Activated CD8-positive, alpha-beta memory T cell treated with anti-CD3 and anti-CD28 coated beads, Interleukin-2, amount 50 U/mL, for 1 hour (primary cell): ENCODE measurements at regions not wholly inside any gene's neighbourhood (a gene's known extent, or its start where the extent isn't known, plus 50 kb on each side); places are given as distances from the start of the nearest gene placed in this dataset.

Experiments used
- DNase-seq: peaks from one replicate; pipeline ENCODE4 v3.0.0-alpha.2; 2020; ENCODE audit errors: extremely low read depth

GRCh38 chr5:74424162-74424868 is 216.2 kb downstream of the ENC1 start:
- no peak for DNase-seq

DNA sequence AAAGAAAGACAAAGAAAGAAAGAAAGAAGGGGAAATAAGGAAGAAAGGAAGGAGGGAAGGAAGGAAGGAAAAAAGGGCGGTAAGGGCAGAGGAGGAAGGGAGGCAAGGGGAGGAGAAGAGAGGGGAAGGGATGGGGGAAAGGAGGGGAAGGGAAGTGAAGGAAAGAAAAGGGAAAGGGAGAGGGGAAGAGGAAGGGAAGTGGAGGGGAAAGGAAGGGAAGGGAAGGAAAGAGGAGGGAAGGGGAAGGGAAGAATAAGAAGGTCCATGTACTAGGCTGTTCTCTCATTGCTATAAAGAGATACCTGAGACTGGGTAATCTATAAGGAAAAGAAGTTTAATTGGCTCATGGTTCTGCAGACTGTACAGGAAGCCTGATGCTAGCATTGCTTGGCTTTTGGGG is 217.1 kb downstream of the ENC1 start:
- no peak for DNase-seq

DNA sequence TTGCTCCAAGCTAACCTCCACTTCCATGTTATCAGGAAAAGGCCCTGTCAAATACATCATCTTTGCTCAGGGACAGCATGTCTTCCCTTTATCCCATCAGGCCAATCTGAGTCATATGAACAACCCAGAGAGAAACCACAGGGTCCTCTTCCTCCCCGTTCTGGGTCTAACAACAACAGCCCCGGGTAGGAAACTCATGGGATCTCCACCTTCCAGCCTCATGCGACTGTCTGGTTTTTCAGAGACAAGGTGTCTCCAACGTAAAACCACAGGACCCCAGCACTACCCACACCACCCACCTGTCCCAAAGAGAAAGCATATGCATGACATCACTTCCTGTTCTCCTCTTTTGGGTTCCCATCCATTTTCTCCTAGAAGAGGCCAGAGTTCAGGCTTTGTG is 217.9 kb downstream of the ENC1 start:
- no peak for DNase-seq

DNA sequence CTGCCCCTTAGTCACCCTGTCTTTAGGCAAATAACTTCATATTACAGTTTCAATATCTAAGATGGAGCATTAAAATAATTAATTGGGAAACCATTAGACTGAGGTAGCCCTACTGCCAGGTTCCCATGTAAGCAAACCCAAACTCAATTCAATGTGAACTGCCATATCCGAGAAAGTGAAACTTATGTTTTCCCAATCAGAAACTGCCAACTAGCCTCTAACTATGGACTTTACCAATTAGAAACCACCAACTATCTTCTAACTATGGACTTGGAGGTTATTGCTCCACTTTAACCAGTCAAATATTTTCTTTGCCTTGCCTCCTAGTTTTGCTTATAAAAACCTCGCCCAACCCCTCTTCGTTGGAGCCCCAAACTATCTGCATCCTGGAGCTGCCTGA is 218.5 kb downstream of the ENC1 start:
- no peak for DNase-seq

- DNase-seq, result no peak
Observed at GRCh38 chr5:74421377-74421776, 219.2 kb downstream of the ENC1 start.

DNA sequence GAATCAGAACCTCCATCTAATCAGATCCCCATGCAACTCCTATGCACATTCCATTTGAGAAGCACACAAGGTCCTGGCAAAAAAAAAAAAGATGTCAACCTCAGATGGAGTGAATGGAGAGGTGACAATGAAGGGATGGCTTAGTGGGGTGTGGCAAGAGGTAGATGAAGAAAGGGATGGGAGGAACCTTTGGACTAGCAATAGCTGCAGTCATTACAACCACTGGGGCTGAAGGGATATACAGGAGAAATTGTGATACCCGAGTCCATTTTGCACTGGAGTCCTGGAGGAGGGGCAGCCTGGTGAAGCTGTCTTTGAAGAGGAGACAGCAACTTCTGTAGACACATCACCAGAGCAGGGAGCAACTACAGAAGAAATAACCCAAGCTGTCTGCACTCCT is 219.6 kb downstream of the ENC1 start:
- no peak for DNase-seq

GRCh38 chr5:74420220-74420619 is 220.3 kb downstream of the ENC1 start:
- no peak for DNase-seq

DNA sequence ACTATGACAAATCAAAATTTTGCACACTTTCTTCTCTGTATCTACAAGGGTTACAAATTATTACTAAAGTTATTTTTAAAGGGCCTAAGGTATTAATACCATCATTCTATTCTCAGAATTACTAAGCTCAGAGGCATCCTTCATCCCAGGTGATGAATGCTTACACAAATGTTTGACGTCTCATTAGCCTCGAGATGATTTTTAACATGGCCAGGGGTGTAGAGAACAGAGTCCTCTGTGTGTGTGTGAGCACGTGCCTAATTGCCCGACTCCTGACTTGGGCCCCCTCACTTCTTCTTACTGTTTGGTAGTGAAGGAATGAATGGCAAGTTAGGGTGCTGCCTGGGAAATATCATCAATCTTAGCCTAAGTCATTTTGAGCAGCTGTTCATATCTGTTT is 221.1 kb downstream of the ENC1 start:
- no peak for DNase-seq

- DNase-seq, result no peak
Observed at GRCh38 chr5:74418709-74419108, 221.8 kb downstream of the ENC1 start.

- DNase-seq, result no peak
Observed at GRCh38 chr5:74418261-74418660, 222.3 kb downstream of the ENC1 start.

DNA sequence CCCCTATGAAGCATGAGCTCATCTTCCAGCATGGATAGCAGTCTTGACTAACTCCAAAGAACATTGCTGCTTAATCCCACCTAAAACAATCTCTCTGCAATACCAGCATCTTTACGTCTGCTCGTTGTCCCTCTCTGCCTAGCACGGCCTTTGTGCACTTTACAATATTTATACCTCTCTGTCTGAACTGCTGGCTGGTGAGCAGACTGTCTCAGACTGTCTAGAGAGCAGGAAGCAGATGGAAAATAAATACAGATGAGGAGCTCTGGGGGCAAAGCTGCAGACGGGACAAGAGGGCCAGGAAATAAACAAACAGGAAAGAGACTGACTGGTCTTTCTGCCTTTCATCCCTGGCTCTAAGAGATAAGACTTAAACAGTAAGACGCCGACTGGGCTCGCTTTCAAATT is 224.8 kb downstream of the ENC1 start:
- no peak for DNase-seq

- DNase-seq, result no peak
Observed at GRCh38 chr5:74414228-74414627, 226.3 kb downstream of the ENC1 start.

DNA sequence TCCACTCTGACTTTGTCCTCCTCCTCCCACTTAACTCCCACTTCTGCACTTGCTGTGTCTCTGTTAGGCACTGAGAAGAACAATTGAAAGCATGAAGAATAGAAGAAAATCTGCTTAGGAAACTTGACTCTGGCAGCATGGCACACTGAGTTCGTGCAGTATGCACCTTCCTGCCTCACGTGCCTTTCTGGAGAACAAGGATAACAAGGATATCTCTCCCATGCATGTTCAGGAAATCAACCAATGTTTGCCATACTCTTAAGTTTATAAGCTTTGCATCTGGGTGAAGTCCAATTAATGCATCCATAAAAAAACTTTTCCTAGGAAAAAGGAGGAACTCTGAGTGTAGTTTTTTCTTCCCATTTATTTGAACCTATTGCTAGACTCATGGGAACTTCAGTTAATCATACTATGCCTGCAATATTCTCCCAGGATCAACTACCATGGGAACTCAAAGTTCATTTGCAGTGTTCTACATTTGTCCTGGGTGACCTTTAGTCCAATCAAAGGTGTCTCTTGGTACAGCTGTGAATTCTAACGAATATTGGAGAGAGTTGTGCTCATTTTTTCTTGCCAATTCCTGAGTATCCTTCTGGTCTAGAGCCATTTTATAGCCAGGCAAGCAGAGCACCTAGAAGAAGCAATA is 227.0 kb downstream of the ENC1 start:
- DNase-seq, result no peak

GRCh38 chr5:74412066-74412465 is 228.5 kb downstream of the ENC1 start:
- no peak for DNase-seq

DNA sequence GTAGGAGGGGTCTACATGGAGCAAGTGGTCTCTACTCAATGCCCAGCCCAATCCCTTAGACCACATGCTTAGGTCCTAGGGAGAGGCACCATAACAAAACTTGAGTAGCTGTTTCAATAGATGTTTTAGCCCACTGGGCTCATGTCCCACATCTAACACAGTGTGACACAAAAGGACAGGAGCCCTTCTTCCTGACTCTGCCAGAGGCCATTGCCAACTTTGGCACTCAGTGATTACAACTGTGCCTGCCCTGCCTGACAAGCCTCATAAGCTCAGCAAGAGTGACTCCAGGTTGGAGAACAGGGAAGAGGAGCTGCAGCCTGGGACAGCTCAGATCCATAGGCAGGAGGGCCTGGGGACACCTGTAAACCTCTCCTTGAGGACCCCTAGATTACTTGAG is 230.8 kb downstream of the ENC1 start:
- DNase-seq, result no peak

GRCh38 chr5:74409166-74409706 is 231.3 kb downstream of the ENC1 start:
- no peak for DNase-seq

GRCh38 chr5:74408150-74409043 is 232.1 kb downstream of the ENC1 start:
- DNase-seq, result no peak

GRCh38 chr5:74407701-74408100 is 232.8 kb downstream of the ENC1 start:
- no peak for DNase-seq

GRCh38 chr5:74406844-74407243 is 233.7 kb downstream of the ENC1 start:
- no peak for DNase-seq

GRCh38 chr5:74405593-74405992 is 234.9 kb downstream of the ENC1 start:
- no peak for DNase-seq

- DNase-seq, result no peak
Observed at GRCh38 chr5:74404574-74405508, 235.7 kb downstream of the ENC1 start.
